K562 (cell line): ENCODE measurements at regions not wholly inside any gene's neighbourhood (a gene's known extent, or its start where the extent isn't known, plus 50 kb on each side); places are given as distances from the start of the nearest gene placed in this dataset.
"Not testable (repeated sequence)": the region's sequence is repeated elsewhere in the genome, so short reads cannot be mapped to it uniquely, and the experiment has no call there.

ENCODE experiments used
- ATAC-seq: fragments of 200-7000 bp; cut with Tn5 transposase; 3 replicates; pipeline ENCODE4 v1.9.1; 2020; ENCODE audit warnings: moderate library complexity
- BruUV-seq: library from RNA; stranded (reverse); fragments of 400-500 nt; replicated peaks from 2 replicates; lab custom pipeline; 2021; lab: Mats Ljungman, UMichigan
- CTCF ChIA-PET: fragments of 300-600 bp; formaldehyde crosslinking; extraction: SDS; loops from one replicate; lab custom pipeline; 2021; ENCODE audit warnings: low intra/inter-chr PET ratio; lab: Yijun Ruan, JAX
- POLR2A ChIA-PET: fragments of 300-600, 350-650 bp; sonication (Branson Sonifier 250); formaldehyde crosslinking; extraction: SDS; loops from one replicate; lab custom pipeline; 2021; ENCODE audit warnings: antibody characterized with exemption, inconsistent platforms; lab: Yijun Ruan, JAX
- DNase-seq, 4 experiments: peaks; one replicate each; pipeline versions ENCODE4 v3.0.0 to v3.0.0-alpha.2; 2011 to 2018; ENCODE audit warnings: low spot score in 3 of 4, mixed read lengths in 3 of 4; ENCODE audit errors: extremely low read depth in 1 of 4
- FAIRE-seq: peaks from 2 replicates; lab custom pipeline; 2011; peaks lifted over from hg19 to GRCh38; lab: Jason Lieb, UNC
- H2AFZ ChIP-seq: 2 replicates; pipeline ENCODE4 v1.6.0; 2011; ENCODE audit warnings: low read depth, low read length, control low read depth, inconsistent platforms
- H3K27ac ChIP-seq: fragments of 200-600 bp; 3 replicates; pipeline ENCODE4 v1.8.0; 2011; ENCODE audit warnings: low read depth, mild to moderate bottlenecking, control low read depth, inconsistent platforms, low read length, moderate library complexity, mixed read lengths; ENCODE audit errors: extremely low read depth
- H3K27me3 ChIP-seq, 2 experiments: fragments of 300-600 bp in 1 of 2; 2 replicates in 1 of 2; 3 replicates in 1 of 2; pipeline versions ENCODE4 v1.6.0 to v1.8.0; 2011; ENCODE audit warnings: inconsistent platforms in 2 of 2, low read length in 2 of 2, mild to moderate bottlenecking in 1 of 2, mixed read lengths in 1 of 2, moderate library complexity in 1 of 2; ENCODE audit not compliant: control insufficient read depth in 2 of 2, insufficient read depth in 2 of 2
- H3K36me3 ChIP-seq: fragments of 300-600 bp; 3 replicates; pipeline ENCODE4 v1.8.0; 2011; ENCODE audit warnings: mild to moderate bottlenecking, low read length, inconsistent platforms; ENCODE audit not compliant: control insufficient read depth, insufficient read depth
- H3K4me1 ChIP-seq, 2 experiments: fragments of 200-600 bp in 1 of 2; replicated peaks in 1 of 2; 2 replicates in 1 of 2; 3 replicates in 1 of 2; pipeline versions ENCODE4 v1.5.1 to v1.8.0; 2011; ENCODE audit warnings: inconsistent platforms in 2 of 2, low read length in 2 of 2, mild to moderate bottlenecking in 1 of 2, mixed read lengths in 1 of 2, moderate library complexity in 1 of 2; ENCODE audit not compliant: control insufficient read depth in 2 of 2, insufficient read depth in 2 of 2
- H3K4me2 ChIP-seq: 2 replicates; pipeline ENCODE4 v1.6.1; 2011; ENCODE audit warnings: low read length, control low read depth, inconsistent platforms, mixed read lengths; ENCODE audit not compliant: insufficient read depth
- H3K4me3 ChIP-seq: fragments of 200-600 bp; sonication (generic), shearing (Covaris generic); 2 replicates; pipeline ENCODE4 v1.5.1; 2016; ENCODE audit warnings: control low read depth, inconsistent platforms
- H3K79me2 ChIP-seq: fragments of 200-600 bp; 3 replicates; pipeline ENCODE4 v1.8.0; 2011; ENCODE audit warnings: low read length, inconsistent platforms; ENCODE audit not compliant: control insufficient read depth, insufficient read depth
- H3K9ac ChIP-seq, 2 experiments: 2 replicates each; pipeline versions ENCODE4 v1.6.0 to v1.6.1; 2011; ENCODE audit warnings: low read depth in 2 of 2, low read length in 2 of 2, control low read depth in 1 of 2, inconsistent platforms in 1 of 2, mild to moderate bottlenecking in 1 of 2, mixed read lengths in 1 of 2; ENCODE audit not compliant: insufficient read depth in 1 of 2
- H3K9me1 ChIP-seq: one replicate; pipeline ENCODE4 v1.6.0; 2011; ENCODE audit warnings: inconsistent platforms, mild to moderate bottlenecking, low read length, moderate library complexity; ENCODE audit not compliant: control insufficient read depth, insufficient read depth
- H3K9me3 ChIP-seq: replicated peaks from 2 replicates; pipeline ENCODE4 v1.5.1; 2011; ENCODE audit warnings: low read depth, low read length, inconsistent platforms; ENCODE audit not compliant: control insufficient read depth, insufficient read depth
- H4K20me1 ChIP-seq: replicated peaks from 2 replicates; pipeline ENCODE4 v1.6.1; 2011; ENCODE audit warnings: low read length, inconsistent platforms, mixed read lengths; ENCODE audit not compliant: control insufficient read depth, insufficient read depth
- CEBPG ChIP-seq, 3 experiments: fragments of 200-800 bp in 1 of 3; sonication (Bioruptor generic) in 1 of 3; sonication (generic) in 1 of 3; formaldehyde crosslinking in 1 of 3; IDR thresholded peaks in 2 of 3; conservative IDR thresholded peaks in 1 of 3; 2 replicates each; pipeline versions ENCODE4 v1.6.1 to v1.8.0; 2016 to 2022; ENCODE audit warnings: missing compliant biosample characterization in 2 of 3, missing genetic modification characterization in 2 of 3, mild to moderate bottlenecking in 1 of 3, missing genetic modification reagents in 1 of 3
- RFX1 ChIP-seq: fragments of 450-650 bp; IDR thresholded peaks from 2 replicates; pipeline ENCODE4 v1.6.1; 2016; ENCODE audit warnings: mild to moderate bottlenecking, moderate library complexity
- ZFP36 ChIP-seq: fragments of 150-350 bp; IDR thresholded peaks from 2 replicates; pipeline ENCODE4 v1.6.1; 2018; ENCODE audit warnings: low read length, low read depth; ENCODE audit not compliant: partially characterized antibody
- WGBS: fragments of 100-300 bp; shearing (Covaris generic); methylation state at CpG from one replicate; pipeline ENCODE4 v1.1.6; 2016; ENCODE audit warnings: low coverage, mixed read lengths; ENCODE audit not compliant: insufficient coverage; ENCODE audit errors: missing lambda C conversion rate; 5-methylcytosine and 5-hydroxymethylcytosine counted together
- in situ Hi-C: fragments of 300-500 bp; cut with MboI; formaldehyde crosslinking; loops from 4 replicates; pipeline ENCODE4 v1.15.0; 2018; ENCODE audit warnings: inconsistent platforms, mixed read lengths
- intact Hi-C: fragments of 100-400 bp; cut with micrococcal nuclease; formaldehyde crosslinking; loops from 2 replicates; pipeline ENCODE4 v1.14.2; 2022

DNA sequence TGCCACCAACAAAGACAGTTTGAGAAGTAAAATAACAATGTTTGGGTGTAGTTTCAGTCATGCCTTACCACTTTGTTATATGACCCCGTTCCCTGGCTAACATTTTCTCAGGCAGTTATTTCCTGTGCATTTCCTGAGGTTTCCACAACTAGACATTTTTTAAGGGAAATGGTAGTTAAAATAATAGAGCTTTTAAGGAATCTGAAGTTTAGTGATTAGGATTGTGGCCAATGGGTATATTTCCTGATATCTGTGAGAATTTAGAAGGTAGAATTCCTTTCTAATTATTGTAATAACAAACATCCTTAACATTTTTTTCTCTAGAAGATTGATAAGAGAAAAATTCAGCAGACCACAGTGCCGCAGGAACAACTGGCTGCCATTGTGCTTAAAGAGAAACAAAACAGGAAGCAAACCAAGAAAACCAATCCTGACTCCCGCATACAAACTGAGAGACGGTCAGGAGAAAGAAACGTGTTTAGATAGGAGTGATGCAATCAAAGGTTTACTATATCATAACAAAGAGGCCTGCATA is 193.6 kb downstream of the MBL2 start:
- FAIRE-seq (no peak), ATAC-seq (no peak), DNase-seq (no peak)
- BruUV-seq: no TSS peak
- ChIA-PET POLR2A (no interaction called here), CTCF (no interaction called here)
- TF ChIP-seq CEBPG (CRISPR knock-in tag; IDR thresholded peaks at IDR 0.05) (no peak), CEBPG (tag; conservative IDR thresholded peaks at IDR 0.05 in 1 of 2, IDR thresholded peaks at IDR 0.05 in 1 of 2) (0 out of 4 replicates have a peak, but pooled peaks of 1 of the 2 experiments have one; percentile 29), RFX1 (no peak)
- intact Hi-C loops: no loop called here
- Histone ChIP-seq H3K36me3 (no peaks in the 10 kb centered on the region), H3K9me3 (no peaks in the 10 kb centered on the region; the same call in 1 of the 2 replicates), H2AFZ (no peak overlapping the region), H3K9ac (no peak overlapping the region), H3K9me1 (no peaks in the 10 kb centered on the region), H4K20me1 (no peaks in the 10 kb centered on the region), H3K27ac (no peak overlapping the region), H3K79me2 (no peaks in the 10 kb centered on the region), H3K4me3 (no peak overlapping the region), H3K4me1 (no peaks in the 10 kb centered on the region), H3K4me2 (no peak overlapping the region), H3K27me3 (no peaks in the 10 kb centered on the region)
- WGBS: 1% methylated on average over 5 of the region's 5 CpGs
- in situ Hi-C loops: no loop called here

DNA sequence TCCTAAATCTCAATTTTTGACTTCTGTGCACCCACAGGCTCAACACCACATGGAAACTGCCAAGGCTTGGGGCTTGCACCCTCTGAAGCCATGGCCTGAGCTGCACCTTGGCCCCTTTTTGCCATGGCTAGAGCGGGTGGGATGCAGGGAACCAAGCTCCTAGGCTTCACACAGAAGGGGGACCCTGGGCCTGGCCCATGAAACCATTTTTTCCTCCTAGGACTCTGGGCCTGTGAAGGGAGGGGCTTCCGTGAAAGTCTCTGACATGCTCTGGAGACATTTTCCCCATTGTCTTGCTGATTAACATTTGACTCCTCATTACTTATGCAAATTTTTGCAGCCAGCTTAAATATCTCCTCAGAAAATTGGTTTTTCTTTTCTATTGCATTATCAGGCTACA is 190.9 kb downstream of the MBL2 start:
- H3K4me1 ChIP-seq, H3K9me3 ChIP-seq, POLR2A ChIA-PET, intact Hi-C loops, H3K9me1 ChIP-seq, H3K4me3 ChIP-seq, DNase-seq, FAIRE-seq, H3K79me2 ChIP-seq, H3K27me3 ChIP-seq, H4K20me1 ChIP-seq, ATAC-seq, H3K9ac ChIP-seq, BruUV-seq, H3K4me2 ChIP-seq, H2AFZ ChIP-seq, CTCF ChIA-PET, H3K27ac ChIP-seq, H3K36me3 ChIP-seq, in situ Hi-C loops: not testable (repeated sequence)
- peak; percentile 12 for TF ChIP-seq ZFP36
- 0% methylated on average over 2 of the region's 2 CpGs for WGBS
